ENCODE measurements at regions not wholly inside any gene's neighbourhood (a gene's known extent, or its start where the extent isn't known, plus 50 kb on each side); places are given as distances from the start of the nearest gene placed in this dataset.

DNA sequence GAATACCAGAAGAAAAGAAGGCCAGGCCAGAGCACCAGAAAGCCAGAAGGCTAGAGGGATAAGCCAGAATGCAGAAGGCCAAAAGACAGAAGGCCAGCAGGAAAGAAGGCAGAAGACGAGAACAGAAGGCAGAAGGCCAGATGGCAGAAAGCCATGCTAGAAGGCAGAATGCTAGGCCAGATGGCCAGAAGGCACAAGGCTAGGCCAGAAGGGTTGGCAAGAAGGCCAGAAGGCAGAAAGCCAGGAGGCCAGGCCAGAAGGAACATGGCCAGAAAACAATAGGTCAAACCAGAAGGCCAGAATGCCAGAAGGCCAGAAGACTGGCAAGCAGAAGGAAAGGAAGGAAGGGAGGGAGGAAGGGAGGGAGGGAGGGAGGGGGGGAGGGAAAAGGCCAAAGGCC lies 188.8 kb downstream of the TUBA3C start:
- TF ChIP-seq CTCF (IDR thresholded peaks at IDR 0.05 in 2 of 3, conservative IDR thresholded peaks at IDR 0.05 in 1 of 3; ENCODE audit: borderline replicate concordance in 1 of 3, insufficient read depth in 1 of 3, low read depth in 2 of 3, low read length in 2 of 3), result no peak
- TF ChIP-seq POLR2A (IDR thresholded peaks at IDR 0.05; ENCODE audit: borderline replicate concordance, extremely low read depth, insufficient read depth, insufficient read length), result no peak
- no peak for TF ChIP-seq ZNF274 (IDR thresholded peaks at IDR 0.05; ENCODE audit: low read depth, low read length)
- TF ChIP-seq POLR2AphosphoS5 (IDR thresholded peaks at IDR 0.05; ENCODE audit: low read depth, low read length), result no peak
- no peak for TF ChIP-seq MAX (IDR thresholded peaks at IDR 0.05)
- TF ChIP-seq EZH2 (IDR thresholded peaks at IDR 0.05), result no peak
- TF ChIP-seq REST (IDR thresholded peaks at IDR 0.05; ENCODE audit: low read depth), result no peak
- TF ChIP-seq EZH2phosphoT487 (IDR thresholded peaks at IDR 0.05; ENCODE audit: borderline replicate concordance), result no peak
- TF ChIP-seq YY1 (IDR thresholded peaks at IDR 0.05; ENCODE audit: extremely low read depth, insufficient replicate concordance, low read depth, low read length), result no peak
- no peak for TF ChIP-seq CBX3 (IDR thresholded peaks at IDR 0.05; ENCODE audit: low read depth)
- TF ChIP-seq, protein P1, sequence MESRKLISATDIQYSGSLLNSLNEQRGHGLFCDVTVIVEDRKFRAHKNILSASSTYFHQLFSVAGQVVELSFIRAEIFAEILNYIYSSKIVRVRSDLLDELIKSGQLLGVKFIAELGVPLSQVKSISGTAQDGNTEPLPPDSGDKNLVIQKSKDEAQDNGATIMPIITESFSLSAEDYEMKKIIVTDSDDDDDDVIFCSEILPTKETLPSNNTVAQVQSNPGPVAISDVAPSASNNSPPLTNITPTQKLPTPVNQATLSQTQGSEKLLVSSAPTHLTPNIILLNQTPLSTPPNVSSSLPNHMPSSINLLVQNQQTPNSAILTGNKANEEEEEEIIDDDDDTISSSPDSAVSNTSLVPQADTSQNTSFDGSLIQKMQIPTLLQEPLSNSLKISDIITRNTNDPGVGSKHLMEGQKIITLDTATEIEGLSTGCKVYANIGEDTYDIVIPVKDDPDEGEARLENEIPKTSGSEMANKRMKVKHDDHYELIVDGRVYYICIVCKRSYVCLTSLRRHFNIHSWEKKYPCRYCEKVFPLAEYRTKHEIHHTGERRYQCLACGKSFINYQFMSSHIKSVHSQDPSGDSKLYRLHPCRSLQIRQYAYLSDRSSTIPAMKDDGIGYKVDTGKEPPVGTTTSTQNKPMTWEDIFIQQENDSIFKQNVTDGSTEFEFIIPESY (IDR thresholded peaks at IDR 0.05; ENCODE audit: extremely low read depth, insufficient replicate concordance, low read length), result no peak
- no peak for TF ChIP-seq SIN3A (IDR thresholded peaks at IDR 0.05; ENCODE audit: low read depth)
- no peak for TF ChIP-seq SP1 (IDR thresholded peaks at IDR 0.05; ENCODE audit: low read depth)

Measured in HCT116 (cell line).